HepG2 (cell line): ENCODE measurements at regions not wholly inside any gene's neighbourhood (a gene's known extent, or its start where the extent isn't known, plus 50 kb on each side); places are given as distances from the start of the nearest gene placed in this dataset.
A peak's percentile ranks its signal among the peaks of the same experiment; 100 is the strongest.

ENCODE experiments used
- EHMT2 ChIP-seq: fragments of 200-600 bp; sonication (generic); IDR thresholded peaks from 2 replicates; pipeline ENCODE4 v1.7.0; 2017; ENCODE audit warnings: antibody characterized with exemption, low read depth, low read length, borderline replicate concordance
- FOXA1 ChIP-seq, 2 experiments: fragments of 450-650 bp in 1 of 2; sonication (generic) in 1 of 2; formaldehyde crosslinking in 1 of 2; IDR thresholded peaks; 2 replicates each; pipeline versions ENCODE4 v1.4.0 to v1.6.1; 2016 to 2020; ENCODE audit warnings: missing genetic modification reagents in 1 of 2
- ISL2 ChIP-seq: sonication (generic); formaldehyde crosslinking; IDR thresholded peaks from 2 replicates; pipeline ENCODE4 v1.5.0; 2020; ENCODE audit warnings: missing genetic modification reagents
- NCOR1 ChIP-seq: fragments of 200-600 bp; sonication (generic); IDR thresholded peaks from 2 replicates; pipeline ENCODE4 v1.7.0; 2017; ENCODE audit warnings: antibody characterized with exemption, low read length, borderline replicate concordance
- RERE ChIP-seq: IDR thresholded peaks from 2 replicates; pipeline ENCODE4 v1.6.1; 2016; ENCODE audit warnings: low read depth, missing genetic modification reagents, missing compliant biosample characterization
- TCF7 ChIP-seq: sonication (generic); IDR thresholded peaks from 2 replicates; pipeline ENCODE4 v1.6.1; 2016; ENCODE audit warnings: antibody characterized with exemption, low read depth
- UBTF ChIP-seq: sonication (generic); formaldehyde crosslinking; IDR thresholded peaks from 2 replicates; pipeline ENCODE4 v1.4.0; 2020; ENCODE audit warnings: mild to moderate bottlenecking, missing genetic modification reagents
- ZNF574 ChIP-seq: sonication (generic); formaldehyde crosslinking; IDR thresholded peaks from 2 replicates; pipeline ENCODE4 v1.4.0; 2020; ENCODE audit warnings: missing genetic modification reagents
- ZNF660 ChIP-seq: sonication (generic); formaldehyde crosslinking; IDR thresholded peaks from 2 replicates; pipeline ENCODE4 v1.5.1; 2020; ENCODE audit warnings: mild to moderate bottlenecking, low read depth, missing genetic modification reagents, borderline replicate concordance
- ZNF746 ChIP-seq: sonication (generic); formaldehyde crosslinking; IDR thresholded peaks from 2 replicates; pipeline ENCODE4 v1.8.0; 2022; ENCODE audit warnings: mild to moderate bottlenecking, missing genetic modification reagents
- TF ChIP-seq, protein P1 (sequence below): IDR thresholded peaks from 2 replicates; pipeline ENCODE4 v1.6.1; 2012; ENCODE audit warnings: low read depth, low read length, improper control_type of control experiment
- TF ChIP-seq, protein P2 (sequence below): sonication (generic); formaldehyde crosslinking; IDR thresholded peaks from 2 replicates; pipeline ENCODE4 v1.4.0; 2020; ENCODE audit warnings: missing genetic modification reagents

DNA sequence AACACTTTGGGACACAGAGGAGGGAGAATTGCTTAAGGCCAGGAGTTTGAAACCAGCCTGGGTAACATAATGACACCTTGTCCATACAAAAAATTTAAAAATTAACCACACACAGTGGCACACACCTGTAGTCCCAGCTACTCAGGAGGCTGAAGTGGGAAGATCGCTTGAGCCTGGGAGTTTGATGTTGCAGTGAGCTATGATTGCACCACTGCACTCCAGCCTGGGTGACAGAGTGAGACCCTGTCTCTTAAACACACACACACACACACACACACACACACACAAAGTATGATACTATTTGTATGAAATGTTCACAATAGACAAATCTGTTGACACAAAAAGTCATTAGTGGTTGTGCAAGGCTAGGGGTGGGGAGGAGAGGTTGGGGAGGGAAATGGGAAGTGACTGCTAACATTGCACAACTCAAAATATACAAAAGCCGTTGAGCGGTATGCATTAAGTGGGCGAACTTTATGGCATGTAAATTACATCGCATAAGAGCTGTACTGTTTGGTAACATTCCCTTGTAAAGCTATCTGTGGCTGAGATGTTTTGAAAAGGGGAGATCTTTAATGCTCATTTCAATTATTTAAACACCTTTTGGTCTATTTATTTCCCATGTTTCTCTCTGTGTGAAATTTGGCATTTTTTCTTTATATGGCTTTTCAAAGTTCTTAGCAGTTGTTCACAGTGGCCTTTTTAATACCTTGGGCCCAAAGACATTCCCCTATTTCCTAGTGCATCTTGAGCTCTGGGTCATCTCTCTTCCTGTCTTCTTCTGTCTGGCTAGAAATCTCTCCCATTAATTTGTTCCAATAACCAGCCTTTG, 58.9 kb upstream of the ZNF516 start (continued):
- TF ChIP-seq, protein P1, sequence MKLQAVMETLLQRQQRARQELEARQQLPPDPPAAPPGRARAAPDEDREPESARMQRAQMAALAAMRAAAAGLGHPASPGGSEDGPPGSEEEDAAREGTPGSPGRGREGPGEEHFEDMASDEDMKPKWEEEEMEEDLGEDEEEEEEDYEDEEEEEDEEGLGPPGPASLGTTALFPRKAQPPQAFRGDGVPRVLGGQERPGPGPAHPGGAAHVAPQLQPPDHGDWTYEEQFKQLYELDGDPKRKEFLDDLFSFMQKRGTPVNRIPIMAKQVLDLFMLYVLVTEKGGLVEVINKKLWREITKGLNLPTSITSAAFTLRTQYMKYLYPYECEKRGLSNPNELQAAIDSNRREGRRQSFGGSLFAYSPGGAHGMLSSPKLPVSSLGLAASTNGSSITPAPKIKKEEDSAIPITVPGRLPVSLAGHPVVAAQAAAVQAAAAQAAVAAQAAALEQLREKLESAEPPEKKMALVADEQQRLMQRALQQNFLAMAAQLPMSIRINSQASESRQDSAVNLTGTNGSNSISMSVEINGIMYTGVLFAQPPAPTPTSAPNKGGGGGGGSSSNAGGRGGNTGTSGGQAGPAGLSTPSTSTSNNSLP = peak; percentile 82
- TF ChIP-seq UBTF (CRISPR knock-in tag) (no peak), FOXA1 (IDR thresholded peaks at IDR 0.05) (no peak), FOXA1 (CRISPR knock-in tag; IDR thresholded peaks at IDR 0.05) (0 out of 2 replicates have a peak, but pooled peaks have one; percentile 29), ZNF660 (no peak), ZNF574 (CRISPR knock-in tag) (no peak), ISL2 (CRISPR knock-in tag) (peak; percentile 49; the same call in 1 of the 2 replicates), ZNF746 (CRISPR knock-in tag) (peak; percentile 86), NCOR1 (0 out of 2 replicates have a peak, but pooled peaks have one; percentile 51), EHMT2 (no peak), TCF7 (no peak), RERE (CRISPR knock-in tag) (0 out of 2 replicates have a peak, but pooled peaks have one; percentile 31)
- TF ChIP-seq, protein P2, sequence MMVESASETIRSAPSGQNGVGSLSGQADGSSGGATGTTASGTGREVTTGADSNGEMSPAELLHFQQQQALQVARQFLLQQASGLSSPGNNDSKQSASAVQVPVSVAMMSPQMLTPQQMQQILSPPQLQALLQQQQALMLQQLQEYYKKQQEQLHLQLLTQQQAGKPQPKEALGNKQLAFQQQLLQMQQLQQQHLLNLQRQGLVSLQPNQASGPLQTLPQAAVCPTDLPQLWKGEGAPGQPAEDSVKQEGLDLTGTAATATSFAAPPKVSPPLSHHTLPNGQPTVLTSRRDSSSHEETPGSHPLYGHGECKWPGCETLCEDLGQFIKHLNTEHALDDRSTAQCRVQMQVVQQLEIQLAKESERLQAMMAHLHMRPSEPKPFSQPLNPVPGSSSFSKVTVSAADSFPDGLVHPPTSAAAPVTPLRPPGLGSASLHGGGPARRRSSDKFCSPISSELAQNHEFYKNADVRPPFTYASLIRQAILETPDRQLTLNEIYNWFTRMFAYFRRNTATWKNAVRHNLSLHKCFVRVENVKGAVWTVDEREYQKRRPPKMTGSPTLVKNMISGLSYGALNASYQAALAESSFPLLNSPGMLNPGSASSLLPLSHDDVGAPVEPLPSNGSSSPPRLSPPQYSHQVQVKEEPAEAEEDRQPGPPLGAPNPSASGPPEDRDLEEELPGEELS = peak; percentile 59
